Limb (tissue), 2 donors: ENCODE measurements at regions not wholly inside any gene's neighbourhood (a gene's known extent, or its start where the extent isn't known, plus 50 kb on each side); places are given as distances from the start of the nearest gene placed in this dataset.
"Not testable (repeated sequence)": the region's sequence is repeated elsewhere in the genome, so short reads cannot be mapped to it uniquely, and the experiment has no call there.

ENCODE experiments used
- DNase-seq, 2 donors: peaks; one replicate each; pipeline ENCODE4 v3.0.0-alpha.2; 2016; ENCODE audit errors: extremely low spot score in 2 of 2

DNA sequence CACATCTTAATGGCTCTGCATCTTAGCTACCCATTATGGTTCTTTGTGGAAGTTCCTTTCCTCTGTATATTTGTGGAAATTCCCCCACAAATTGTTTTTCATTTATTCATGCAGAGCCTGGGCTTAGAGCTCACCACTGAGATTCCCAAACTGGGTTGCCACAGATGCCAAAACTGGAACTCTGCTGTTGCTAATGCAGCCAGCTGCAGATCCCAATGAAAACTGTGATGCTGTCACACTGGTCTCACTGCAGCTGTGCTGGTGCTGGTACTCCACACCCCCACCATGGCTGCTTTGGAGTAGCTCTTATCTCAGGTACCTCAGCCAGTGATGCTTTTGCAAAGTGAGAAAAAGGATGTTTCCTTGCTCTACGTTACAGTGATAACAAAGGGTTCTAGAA is 87.7 kb downstream of the DCK start:
- no peak for DNase-seq

DNA sequence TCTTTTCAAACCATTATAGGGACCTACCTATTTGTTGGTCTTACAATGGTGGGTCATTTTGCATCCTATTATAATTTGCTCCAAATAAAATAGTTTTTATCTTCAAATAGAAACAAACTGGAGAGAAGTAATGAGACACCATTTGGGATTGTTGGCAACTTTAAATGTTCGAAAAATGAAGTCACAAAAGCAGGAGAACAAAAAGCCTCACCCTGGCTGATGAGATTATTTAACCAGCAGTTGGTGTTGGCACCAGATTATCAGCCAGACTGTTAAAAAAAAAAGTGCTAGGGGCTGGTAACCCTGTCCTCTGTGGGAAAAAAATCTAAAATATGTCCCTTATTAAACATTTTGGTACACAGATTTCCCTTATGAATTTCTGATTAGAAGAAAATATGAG is 100.3 kb downstream of the DCK start:
- no peak for DNase-seq

DNA sequence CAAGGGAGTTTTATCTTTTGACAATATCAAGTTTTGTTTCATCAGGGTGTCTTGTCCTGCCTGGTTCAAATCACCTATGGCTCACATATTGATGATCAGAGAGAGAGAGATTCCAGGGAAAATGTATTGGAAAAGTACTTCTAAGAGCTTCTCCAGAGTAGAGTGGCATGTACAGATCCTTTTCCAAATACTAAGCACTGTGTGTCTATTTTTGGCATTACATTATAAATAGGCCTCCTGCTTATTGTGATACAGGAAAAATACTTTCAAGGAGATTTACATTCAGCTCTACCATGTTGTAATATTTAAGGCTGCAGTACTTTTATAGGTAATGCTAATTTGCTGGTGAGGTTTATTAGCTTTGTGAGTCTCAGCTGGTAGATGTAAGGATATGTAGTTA is 100.8 kb downstream of the DCK start:
- DNase-seq: no peak

DNA sequence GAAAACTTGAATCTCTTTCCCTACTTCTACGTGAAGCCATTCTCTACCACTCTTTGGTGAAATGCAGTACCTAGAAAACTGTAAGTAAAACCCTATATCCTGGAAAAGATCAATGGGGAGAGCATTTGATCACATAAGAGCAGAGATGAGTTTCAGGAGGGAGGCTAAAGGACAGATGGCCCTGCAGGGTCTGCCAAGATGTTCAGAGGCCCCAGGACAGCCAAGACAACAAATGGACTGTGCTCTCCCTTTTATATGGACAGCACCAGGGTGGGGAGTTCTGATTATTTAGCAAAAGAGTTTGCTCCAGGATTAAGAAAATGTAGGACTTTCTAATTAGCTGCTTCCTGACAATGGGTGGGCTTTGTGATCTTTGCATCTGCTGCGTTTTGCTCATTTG is 101.7 kb downstream of the DCK start:
- no peak for DNase-seq

DNA sequence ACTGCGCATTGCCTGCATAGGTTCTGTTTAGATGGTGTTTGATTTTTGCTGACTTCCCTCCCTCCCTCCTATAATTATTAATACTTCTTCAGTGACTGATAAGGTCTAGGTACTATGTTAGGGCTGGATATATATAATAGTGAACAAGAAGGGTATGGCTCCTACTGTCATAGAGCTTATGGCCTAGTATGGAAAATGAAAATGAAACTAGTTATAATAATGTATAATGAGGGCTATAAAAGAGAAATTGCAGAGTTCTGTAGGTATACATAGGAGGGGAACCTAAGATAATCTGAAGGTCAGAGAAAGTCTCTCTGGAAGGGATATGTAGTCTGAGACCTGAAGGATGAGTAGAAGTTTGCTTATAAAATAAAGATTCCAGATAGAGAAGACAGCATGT is 102.1 kb downstream of the DCK start:
- DNase-seq: no peak

DNA sequence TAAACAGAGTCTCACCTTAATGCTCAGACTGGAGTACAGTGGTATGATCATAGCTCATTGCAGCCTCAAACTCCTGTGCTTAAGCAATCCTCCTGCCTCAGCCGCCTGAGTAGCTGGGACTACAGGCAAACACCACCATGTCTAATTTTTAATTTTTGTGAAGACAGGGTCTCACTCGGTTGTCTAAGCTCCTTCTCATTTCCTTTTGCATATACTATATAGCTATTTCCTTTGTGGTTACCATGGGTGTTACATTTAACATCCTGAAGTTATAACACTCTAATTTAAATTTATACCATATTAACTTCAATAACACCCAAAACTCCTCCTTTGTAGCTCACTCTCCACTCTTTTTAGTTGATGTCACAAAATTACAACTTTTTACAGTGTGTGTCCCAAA is 114.3 kb downstream of the DCK start:
- DNase-seq: no peak

DNA sequence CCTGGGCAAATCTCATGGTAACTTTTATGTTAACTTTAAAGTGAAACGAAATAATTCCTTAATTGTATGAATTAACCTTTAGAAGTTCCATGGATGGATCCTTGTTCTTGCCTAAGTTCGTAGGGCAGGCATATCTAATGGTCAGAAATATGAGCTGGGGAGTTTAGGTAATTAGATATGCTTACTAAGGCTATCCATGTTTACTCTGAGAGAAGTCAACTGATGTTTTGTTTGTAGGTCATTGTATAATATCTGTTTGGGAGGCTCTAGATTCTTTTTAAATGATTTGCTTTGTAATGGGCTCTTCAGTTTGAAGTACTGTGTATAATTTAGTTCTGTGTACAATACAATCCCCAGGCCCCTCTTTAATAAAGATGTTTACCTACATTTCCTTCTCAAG is 117.0 kb downstream of the DCK start:
- no peak for DNase-seq

DNA sequence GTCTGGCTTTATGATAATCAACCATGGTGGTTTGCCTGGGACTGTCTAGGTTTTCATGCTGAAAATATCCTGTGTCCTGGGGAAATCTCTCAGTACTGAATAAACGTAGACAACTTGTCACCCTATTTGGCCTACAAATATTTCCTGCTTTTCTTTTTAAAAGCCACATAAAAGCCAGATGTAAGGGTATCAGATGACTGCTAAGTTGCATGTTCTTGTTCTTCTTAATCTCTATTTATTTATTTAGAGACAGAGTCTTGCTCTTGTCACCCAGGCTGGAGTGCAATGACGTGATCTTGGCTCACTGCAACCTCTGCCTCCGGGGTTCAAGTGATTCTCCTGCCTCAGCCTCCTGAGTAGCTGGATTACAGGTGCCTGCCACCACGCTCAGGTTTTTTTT is 117.7 kb downstream of the DCK start:
- DNase-seq: not testable (repeated sequence)

DNA sequence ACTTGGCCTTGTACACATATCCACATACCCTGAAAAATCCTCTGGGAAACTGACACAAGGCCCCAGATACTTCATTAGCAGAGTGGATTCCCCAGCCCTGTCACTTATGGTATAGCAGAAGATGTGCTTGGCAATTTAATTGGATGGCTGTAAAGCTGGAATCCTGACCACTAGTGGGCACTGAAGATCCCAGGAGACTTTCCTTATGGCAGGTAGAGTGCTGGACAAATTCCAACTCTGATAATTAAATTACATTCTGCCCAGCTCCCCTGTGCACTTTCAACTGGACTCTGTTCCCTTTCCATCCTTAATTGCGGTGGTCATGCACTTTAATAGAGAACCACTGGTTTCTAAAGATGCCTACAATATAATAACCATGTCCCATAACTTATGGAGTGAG is 119.8 kb downstream of the DCK start:
- DNase-seq: no peak

DNA sequence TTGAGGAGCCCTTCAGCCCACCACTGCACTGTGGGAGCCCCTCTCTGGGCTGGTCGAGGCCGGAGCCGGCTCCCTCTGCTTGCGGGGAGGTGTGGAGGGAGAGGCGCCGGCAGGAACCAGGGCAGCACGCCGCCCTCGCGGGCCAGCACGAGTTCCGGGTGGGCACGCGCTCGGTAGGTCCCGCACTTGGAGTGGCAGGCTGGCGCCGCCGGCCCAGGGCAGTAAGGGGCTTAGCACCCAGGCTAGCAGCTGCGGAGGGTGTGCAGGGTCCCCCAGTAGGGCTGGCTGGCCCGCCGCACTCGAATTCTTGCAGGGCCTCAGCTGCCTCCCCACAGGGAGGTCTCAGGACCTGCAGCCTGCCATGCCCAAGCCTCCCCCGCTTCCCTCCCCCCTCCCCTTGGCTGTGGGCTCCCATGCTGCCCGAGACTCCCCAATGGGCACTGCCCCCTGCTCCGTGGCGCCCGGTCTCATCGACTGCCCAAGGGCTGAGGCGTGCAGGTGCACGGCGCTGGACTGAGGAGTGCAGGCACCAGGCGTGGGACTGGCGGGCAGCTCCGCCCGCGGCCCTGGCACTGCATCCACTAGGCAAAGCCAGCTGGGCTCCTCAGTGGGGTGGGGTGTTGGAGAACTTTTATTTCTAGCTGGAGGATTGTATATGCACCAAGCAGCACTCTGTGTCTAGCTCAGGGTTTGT is 127.5 kb downstream of the DCK start:
- DNase-seq: no peak

DNA sequence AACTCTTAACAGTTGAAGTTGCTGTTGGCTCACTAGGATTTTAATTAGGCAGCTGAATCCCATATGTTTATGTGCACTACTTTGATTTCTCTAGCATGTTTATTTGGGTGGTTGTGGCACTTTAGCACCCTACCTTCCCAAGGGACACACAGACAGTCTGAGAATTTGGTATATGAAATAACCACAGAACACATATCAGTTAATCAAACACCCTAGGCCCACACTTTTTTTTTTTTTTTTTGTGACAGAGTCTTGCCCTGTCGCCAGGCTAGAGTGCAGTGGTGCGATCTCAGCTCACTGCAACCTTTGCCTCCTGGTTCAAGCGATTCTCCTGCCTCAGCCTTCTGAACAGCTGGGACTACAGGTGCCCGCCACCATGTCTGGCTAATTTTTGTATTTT is 130.5 kb downstream of the DCK start:
- no peak for DNase-seq

DNA sequence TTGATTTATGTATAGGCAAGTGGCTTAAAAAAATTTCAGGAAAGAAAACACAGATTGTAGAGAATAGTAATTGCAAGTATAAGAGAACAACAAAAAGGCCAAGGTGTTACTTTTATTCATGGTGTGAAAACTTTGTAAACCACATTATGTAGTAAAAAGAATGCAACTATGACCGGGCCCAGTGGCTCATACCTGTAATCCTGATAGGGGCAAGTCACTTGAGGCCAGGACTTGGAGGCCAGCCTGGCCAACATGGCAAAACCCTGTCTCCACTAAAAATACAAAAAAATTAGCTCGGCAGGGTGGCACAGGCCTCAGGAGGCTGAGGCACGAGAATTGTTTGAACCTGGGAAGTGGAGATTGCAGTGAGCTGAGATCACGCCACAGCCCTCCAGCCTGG is 131.7 kb downstream of the DCK start:
- no peak for DNase-seq

DNA sequence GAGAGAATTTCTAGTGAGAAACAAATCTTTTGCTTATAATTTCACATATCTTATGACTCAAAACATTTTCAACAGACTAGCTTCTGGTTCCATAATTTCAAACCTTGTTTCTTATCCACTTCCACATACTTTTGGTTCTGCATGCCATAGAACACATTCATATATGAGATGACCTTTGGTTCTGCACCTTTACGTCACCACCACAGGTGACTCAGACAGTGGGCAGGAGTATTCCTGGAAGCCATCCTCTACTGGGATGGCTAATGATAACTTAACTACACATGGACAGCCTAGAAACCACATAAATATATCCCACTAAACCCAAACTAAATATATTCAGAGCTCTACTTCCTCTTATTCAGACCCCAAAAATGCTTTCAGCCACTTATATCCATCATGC is 133.3 kb downstream of the DCK start:
- DNase-seq: no peak

DNA sequence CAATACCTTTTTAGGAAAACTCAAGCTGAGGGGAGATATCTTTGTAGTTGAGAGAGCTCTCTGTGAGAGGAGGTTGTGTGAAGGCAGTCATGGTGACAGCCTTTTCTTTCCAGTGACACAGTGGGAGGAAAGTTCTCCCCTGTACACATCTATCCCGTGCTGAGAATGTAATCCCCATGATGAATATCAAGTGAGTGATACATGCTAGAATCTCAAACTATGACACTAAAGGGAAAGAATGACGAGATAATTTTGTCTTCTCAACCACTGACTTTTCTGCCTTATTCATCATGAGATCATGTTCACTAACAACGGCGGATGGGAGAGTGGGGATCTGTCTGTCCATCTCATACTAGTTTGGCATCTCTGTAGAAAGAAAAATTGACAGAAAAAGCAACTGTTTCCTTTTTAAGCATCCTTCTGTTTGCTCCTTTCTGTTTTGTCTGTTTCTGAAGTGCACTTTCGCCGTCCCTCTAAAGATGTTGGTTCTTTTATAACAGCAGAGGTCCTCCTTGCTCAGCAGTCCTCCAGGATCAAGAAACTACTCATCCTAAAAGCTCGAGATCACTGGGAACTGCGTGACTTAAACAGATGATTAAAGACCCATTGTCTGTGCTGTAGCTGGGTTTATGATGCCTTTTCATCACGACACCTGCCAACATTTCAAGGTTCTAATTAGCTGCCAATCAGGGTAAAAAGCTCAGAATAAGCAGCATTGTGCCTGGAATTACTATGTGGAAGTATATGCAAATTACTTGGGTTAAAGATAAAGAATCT is 137.6 kb downstream of the DCK start:
- DNase-seq: no peak

DNA sequence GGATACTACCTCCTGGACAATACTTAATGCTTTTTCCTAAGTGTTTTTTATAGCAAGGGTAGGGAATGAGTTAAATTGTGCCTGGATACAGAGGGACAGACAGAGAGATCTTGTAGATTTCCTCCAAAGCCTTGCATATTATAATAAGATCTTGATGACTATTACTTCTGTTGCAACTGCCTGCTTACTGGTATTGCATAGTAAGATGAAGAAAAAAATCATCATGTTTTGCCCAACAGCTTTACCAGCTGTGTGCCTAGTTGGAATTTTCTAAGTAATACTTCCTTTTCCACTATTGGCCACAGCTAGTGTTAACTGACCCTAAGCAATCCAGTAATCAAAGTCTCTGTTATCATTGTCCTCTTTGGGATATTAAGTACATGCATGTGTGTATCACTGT is 139.0 kb downstream of the DCK start:
- DNase-seq: no peak

DNA sequence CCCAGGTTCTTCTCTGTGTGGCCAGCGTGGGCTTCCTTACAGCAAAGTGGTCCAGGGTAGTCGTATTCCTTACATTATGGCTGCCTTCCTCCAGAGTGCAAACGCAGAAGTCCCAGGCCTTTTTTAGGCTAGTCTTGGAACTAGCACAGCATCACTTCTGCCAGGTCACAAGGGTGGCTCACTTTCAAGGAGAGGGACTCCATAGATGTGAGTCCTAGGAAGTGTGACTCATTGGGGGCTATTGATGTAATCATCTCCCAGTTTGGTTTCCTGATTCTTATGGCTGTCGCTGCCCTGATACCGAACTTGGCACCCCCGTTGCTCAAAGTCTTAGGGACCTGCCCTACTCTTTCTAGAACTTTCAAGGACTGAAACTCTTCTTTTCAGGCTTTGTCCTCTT is 140.0 kb downstream of the DCK start:
- no peak for DNase-seq

DNA sequence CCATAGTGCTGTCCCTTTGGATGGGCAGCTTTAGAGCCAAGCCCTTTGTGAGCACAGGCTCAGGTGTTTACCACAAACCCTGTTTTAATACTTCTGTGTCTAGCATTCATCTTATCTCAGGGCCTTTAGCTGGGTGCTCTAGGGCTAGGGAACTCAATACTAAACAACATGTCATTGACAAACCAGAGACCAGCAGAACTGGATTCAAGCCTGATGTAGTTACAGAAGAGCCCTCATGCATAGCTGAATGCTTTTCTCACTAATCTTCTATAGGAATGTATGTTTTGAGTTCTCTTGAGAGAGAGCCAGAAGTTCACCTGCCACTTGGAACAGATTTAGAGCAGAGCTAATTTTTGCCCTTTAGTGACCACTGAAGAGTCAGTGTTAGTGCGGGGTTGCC is 142.6 kb downstream of the DCK start:
- no peak for DNase-seq

DNA sequence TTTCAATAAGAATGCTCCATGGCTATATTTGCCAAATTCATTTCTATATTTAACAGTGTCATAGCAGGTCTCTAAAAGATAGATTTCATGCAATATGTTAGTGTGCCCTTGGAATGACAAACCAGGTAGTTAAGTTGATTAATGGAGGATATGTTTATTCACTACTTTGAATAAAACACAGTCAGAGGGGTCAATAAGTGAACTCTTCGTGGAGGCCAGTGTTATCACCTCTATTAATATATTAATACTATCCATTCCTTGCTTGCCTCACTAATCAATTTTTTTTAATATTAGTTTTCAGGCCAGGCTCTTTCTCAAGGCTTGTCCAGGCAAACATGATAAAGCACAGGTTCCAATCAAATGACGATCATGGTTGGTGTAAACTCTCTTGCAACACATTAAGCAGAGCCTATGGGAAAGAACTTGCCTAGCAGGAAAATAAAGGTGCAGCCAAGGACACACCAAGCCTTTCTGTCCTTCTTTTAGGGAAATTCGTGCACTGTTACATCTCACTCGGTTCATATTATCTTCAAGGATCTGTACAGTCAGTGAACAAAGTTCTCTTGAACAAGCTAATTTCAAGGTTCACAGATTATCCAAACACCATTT is 144.7 kb downstream of the DCK start:
- no peak for DNase-seq

DNA sequence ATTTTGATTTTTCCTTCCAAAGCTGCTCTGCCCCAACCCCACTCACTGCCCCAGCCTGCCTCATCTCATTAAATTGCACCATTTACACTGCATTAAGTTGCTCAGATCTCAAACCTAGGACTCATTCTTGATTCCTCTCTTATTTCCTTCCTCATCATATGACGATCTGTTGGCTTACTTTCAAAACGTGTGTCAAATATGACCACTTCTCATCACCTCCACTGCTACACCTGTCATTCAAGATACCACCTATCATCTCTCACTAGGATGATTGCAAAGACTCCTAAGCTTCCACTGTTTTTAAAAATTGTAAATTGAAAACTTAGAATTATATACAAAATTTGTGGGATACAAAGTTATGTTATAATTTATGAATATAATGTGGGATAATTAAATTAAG is 147.1 kb downstream of the DCK start:
- no peak for DNase-seq

DNA sequence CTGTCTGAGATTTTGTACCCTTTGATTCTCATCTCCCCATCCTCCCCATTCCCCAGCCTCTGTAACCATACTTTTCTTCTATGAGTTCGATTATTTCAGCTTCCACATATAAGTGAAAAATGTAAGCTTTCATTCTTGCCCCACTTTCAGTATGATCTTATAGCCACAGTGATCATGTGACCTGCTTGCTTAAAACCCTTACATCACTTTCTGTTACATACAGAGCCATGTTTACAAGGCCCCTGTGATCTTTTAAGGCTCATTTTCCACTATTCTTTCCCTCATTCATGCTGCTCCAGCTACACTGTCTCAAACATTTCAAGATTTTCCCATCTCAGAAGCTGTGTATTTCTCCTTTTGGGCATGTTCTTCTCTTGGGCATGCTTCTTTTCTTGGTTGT is 147.7 kb downstream of the DCK start:
- DNase-seq: no peak

DNA sequence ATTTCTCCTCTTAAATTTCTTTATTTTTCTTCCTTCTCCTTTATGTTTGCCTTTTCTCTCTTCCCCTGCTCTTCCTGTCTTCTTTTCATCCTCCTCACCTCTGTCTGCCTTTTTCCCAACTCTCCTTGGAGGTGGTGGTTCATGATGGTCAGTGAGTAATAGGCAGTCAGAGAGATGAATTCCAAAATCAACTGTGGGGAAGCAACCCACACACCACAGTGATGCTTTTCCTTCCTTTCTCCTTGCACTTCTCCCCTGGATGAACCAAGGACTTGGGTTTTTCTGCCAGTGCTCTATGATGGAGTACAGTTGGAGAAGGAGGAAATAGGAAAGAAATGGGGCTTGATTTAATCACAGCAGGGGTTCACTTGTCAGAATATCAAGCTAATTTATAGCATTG is 153.8 kb downstream of the DCK start:
- DNase-seq: no peak

DNA sequence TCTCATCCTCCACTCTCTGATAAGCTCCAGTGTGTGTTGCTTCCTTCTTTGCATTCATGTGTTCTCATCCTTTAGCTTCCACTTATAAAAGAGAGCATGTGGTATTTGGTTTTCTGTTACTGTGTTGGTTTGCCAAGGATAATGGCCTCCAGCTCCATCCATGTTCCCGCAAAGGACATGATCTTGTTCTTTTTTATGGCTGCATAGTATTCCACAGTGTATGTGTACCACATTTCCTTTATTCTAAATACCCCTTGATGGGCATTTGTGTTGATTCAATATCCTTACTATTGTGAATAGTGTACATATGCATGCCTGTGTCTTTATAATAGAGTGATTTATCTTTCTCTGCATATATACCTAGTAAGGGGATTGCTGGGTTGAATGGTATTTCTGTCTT is 155.1 kb downstream of the DCK start:
- DNase-seq: no peak

DNA sequence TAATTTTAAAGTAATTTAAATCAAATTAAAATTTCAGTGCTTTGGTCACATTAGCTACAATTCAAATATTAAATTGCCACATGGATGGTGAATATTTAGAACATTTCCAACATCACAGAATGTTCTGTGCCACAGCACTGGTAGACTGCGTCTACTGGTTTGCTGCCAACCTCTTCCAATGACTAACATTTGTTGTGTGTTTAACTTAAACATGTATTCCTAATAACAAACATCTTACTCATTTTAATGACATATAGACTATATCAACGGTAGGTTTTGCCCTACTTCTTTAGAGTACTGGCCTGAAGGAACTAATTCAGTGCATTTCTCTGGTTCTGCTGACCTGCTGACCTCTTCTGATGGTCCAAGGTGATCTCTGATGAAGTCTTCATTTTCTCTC is 157.6 kb downstream of the DCK start:
- DNase-seq: no peak
